NCI-H526 treated with DMSO at 0.1 percent for 48 hours (cell line): ENCODE measurements at regions not wholly inside any gene's neighbourhood (a gene's known extent, or its start where the extent isn't known, plus 50 kb on each side); places are given as distances from the start of the nearest gene placed in this dataset.
A peak's percentile ranks its signal among the peaks of the same experiment; 100 is the strongest.
"Not testable (repeated sequence)": the region's sequence is repeated elsewhere in the genome, so short reads cannot be mapped to it uniquely, and the experiment has no call there.

ENCODE experiments used
- DNase-seq: peaks from one replicate; lab custom pipeline; 2025; lab: John Stamatoyannopoulos, UW

DNA sequence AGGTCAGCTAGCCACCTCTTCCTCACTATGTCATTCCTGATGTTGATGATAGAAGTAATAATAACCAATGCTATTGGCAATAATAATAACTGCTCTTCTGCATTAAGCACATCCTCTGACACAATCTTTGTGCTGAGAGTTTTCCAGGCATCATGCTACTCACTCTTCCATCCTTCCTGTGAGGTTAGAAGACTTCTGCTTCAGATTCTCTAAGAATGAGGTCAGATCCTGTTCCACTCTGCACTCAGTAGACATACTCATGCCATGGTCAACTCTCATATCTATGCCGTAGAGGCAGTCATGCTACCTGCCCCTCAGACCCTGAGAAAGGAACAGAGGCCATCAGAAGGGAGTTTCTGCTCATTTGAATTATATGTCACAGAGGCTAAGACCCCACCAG lies 98.1 kb upstream of the TOP1 start:
- no peak for DNase-seq

DNA sequence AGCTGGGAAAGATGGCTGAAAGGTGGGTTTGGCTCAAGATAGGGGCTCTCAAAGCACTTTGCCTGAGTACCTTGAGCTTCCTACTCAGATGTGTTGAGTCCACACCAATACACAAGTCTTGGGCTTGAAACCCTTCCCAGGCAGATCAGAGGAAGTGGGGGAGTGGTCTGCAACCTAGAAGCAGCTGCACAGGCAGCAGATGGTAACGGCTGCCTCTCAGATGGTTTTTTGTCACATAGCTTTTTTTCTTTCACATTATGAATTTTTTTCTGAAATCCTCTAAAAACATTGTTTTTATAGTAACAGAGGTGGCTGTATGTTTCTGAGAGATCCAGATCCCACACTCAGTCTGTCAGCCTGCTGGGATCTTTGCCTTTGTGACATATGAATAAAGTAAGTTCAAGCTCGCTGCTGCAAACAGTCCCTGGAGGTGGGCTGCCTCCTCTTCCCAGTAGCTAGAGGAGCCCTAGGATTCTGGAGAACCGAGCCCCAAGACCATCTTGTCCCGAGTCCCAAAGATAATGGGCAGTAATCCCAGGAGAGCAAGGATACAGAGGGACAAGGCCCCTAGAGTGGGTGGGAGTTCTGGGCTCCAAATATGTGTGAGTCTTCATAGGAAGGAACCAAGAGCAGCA lies 97.1 kb upstream of the TOP1 start:
- no peak for DNase-seq

DNA sequence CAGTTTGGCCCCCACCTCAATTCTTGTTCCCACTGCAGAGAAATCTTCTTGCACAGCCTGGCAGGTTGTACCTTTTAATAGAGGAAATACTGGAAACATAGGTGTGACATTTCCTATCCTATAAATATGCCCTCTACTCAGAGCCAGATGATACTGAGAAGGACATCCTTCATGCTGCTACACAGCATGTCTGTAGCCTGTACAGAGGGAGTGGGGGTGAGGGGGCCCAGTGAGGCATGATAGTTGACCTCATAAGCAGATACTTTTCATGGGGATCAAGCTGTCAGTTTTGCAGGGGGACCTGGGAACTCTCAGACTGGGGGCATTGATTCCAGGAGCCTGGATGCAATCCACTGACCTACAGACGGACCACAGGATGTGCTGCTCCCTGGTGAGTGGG lies 96.2 kb upstream of the TOP1 start:
- DNase-seq, result no peak

DNA sequence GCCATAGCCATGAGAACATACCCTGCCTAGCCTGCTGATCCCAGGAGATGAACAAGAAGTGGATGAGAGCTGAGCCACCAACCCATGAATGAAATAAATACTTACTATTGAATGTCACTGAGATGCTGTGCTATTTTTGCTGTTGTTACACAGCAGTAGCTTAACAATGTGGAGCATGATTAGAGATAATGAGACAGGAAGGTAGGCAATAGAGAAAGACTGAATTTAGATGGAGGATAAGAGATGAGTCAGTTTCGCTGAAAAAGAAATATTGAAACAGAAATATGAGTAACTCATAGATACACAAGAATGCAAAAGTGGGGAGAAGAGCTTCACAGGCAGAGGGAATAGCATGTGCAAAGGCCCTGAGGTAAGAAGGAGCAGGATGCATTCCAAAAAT lies 94.9 kb upstream of the TOP1 start:
- DNase-seq, result no peak

DNA sequence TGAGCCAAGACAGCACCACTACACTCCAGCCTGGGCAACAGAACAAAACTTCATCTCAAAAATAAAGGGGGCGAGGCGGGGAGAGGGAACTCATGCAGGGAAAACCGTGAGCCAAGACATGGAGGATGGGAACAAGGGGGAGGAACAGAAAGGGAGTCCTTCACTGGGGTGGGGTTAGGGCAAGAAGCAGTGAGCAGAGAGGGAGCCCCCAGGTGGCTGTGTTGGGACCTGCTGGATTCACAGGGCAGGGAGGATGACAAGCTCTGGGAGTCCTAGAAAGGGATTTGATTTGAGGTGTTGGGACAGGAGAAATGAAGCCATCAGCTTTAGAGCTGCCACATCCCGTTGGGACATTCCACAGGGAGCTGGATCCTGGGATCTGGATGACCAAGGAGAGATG lies 90.6 kb upstream of the TOP1 start:
- DNase-seq, result no peak

DNA sequence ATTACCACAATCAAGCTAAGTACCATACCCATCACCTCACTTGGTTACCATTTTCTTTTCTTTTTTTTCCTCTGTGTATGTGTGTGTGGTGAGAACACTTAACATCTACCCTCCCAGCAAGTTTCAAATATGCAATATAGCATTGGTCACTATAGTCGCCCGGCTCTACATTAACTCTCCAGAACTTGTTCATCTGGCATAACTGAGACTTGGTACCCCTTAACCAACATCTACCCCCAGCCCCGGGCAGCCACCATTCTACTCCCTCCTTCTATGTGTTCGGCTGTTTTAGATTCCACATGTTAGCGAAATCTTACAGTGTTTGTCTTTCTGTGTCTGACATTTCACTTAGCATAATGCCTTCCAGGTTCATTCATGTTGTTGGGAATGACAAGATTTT lies 89.0 kb upstream of the TOP1 start:
- no peak for DNase-seq

DNA sequence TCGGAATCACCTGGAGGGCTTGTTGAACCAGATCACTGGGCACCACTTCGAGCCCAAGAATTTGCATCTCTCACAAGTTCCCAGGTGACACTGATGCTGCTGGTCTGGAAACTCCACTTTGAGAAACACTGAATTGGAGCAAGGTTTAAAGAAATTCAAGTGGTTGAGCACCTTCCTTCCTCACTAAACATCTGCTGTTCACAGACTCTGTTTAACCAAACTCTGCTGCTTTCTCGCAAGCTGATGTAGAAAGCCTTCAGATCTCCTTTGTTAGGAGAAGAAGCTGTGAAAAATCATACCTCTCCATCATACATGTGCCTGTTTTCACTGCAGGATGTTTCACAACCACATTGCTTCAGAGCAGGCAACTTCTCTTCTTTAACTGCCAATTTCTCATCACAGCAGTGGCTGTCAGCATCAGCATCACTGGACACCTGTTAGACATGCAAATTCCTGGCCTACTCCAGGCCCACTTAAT lies 87.5 kb upstream of the TOP1 start:
- peak; percentile 19 for DNase-seq

DNA sequence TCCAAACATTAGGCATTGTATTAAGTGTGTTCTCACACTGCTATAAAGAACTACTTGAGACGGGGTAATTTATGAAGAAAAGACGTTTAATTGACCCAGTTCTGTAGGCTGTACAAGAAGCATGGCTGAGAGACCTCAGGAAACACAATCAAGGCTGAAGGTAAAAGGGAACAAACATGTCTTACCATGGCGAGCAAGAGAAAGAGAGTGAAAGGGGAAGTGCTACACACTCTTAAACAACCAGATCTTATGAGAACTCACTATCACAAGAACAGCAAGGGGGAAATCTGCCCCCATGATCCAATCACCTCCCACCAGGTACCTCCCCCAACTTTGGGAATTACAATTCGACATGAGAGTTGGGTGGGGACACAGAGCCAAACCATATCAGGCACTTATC lies 86.6 kb upstream of the TOP1 start:
- DNase-seq, result no peak

DNA sequence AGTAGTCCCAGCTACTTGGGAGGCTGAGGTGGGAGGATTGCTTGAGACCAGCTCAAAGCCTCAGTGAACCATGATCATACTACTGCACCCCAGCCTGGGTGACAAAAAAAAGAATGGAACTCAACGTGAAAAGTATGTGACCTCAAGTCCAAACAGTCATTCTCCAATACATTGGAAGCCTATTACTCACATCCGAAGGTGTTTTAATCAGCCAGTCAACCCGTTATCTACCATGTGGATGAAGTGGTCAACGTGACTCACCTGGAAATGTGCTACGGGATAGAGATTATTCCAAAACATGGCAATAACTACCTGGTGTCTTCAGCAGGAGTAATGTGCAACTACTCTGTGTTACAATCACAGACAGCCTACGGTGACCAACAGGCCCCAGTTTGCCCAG lies 85.8 kb upstream of the TOP1 start:
- no peak for DNase-seq

DNA sequence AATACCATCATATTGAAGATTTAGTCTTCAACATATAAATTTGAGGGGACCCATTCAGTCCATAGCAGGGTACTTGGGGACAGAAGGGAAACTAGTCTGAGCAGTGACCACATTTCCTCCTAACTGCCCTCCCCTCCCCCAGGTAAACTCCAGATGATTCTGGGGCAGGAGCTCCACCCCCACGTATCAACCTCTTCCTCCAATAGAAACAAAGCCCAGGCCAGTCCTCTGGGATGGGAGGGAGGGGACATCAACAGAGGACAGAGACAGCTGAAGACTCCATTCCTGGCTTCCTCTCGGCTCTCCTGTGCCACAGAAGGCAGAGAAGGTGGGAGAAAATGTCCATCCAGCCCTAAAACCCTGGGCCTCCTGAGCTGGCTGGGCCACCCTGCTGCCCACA lies 85.0 kb upstream of the TOP1 start:
- no peak for DNase-seq

DNA sequence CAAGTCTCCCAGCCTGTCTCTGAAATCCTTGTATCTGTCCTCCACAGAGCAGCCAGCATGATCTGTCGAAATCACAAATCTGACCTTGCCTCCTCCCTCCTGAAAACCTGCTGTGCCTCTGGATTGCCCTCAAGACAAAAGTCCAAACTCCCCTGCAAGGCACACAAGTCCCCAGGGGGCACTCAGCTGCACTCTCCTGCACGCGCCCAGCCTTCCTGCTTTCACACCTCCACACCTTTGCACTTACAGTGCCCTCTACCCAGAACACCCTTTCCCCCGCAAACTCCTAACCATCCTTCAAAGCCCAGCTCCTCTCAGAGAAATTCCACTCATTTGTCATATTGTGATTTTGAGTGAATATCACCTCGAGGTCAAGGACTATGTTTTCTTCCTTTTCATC lies 83.4 kb upstream of the TOP1 start:
- no peak for DNase-seq

DNA sequence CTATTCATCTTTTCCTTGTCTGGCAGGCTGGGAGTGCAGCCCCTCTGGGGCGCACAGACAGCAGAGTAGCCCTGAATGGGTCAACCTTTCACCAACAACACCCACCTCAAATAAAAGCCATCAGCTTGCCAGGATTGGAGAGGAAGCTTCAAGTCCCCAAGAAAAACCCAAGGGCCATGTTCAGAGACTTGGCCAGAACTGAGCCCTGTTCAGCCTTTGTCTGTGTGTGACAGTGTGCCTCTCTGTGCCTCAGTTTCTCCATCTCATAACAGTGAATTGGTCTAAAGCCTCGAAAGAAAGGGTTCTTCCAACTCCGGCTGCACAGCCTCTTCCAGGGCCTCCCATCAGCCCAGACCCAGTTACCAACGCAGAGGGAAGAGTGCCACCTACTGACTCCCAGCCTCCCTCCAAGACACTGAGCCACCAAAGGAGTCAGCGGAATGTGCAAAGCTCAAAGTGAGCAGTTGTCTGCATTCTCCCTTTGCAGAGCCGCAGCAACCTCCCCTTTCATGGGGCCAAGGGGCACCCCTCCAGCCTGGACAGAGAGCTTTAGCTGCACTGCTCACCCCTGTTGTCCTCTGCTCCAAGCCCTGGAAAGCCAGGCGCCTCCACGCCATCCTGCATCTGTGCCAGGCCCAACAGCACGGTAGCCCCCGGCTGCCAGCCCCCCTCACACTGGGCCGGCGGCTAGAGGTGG lies 82.7 kb upstream of the TOP1 start:
- peak; percentile 39 for DNase-seq

DNA sequence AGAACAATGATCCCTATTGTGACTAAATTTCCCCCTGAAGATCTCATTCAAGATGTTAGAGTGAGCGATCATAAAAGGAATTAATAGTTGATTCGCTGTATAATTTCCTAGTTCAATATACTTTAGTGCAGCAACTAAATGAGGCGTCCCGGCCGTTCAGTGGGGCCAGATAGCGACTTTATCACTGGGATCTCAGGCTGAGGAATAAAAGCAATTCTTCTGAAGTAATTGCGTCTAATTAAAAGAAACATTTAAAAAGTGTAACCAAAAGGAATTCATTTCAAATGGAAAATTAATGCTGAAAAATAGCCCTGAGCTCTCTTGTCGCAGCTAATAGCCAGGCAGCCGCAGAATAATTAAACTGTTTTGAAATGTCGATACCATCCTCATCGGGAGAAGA lies 82.2 kb upstream of the TOP1 start:
- DNase-seq, result no peak

DNA sequence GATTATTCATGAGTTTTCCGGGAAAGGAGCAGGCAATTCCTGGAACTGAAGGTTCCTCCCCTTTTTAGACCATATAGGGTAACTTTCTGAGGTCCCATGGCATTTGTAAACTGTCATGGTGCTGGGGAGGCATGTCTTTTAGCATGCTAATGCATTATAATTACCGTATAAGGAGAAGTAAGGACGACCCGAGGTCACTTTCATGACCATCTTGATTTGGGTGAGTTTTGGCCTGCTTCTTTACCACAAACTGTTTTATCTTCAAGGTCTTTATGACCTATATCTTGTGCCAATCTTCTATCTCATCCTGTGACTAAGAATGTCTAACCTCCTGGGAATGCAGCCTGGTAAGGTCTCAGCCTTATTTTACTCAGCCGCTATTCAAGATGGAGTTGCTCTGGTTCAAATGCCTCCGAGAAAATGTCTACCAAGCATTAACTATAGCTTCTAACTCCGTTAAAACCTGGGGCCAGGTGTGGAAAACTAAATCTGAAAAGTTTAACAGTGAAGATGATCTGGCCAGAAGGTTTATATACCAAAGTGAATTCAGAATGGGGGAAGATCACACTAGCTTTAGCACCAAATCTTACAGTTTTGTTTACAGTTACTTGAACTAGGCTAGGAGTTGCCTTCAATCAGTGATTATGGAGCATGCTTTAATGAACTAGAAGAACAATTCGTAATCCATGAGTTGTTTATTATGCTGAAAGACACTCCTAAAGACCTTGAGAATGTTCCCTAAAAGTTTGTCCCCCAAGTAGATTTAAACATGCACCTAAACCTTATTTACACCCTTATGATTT lies 80.0 kb upstream of the TOP1 start:
- DNase-seq, result no peak

DNA sequence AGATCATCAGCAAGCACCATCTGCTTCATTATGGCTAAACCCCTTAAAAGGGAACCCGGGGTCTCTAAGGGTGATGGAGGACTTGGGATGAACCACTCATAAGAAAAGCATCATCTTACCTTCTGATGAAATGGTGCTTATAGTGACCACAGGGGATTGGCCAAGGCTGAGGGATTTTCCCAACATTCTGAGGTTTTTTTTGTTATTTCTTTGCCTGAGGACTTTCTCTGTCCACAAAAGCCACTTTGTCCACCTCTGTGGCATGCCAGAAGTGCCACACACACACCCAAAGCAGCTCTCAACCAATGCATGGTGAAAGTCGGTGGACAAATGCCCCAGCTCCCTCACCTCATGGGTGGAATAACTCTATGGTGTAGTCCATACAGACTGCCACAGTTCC lies 79.3 kb upstream of the TOP1 start:
- no peak for DNase-seq

DNA sequence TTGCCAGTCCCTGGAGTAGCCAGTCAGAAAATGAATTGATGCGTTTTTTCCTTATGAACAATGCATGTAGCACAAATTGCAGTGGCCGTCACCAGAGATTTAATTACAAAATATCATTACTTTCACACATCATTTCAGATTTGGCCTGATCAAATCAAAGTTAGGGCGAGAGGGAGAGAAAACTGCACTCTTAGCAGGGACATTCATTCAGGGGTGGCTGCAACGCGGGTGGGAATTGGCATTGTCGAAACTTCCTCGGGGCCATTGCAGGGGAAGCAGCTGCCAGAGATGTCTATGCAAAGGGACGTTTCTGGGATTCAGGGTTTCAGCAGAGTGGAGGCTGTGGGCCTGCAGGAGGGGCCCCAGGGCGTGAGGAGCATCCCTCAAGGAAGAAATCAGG lies 76.5 kb upstream of the TOP1 start:
- DNase-seq, result no peak

DNA sequence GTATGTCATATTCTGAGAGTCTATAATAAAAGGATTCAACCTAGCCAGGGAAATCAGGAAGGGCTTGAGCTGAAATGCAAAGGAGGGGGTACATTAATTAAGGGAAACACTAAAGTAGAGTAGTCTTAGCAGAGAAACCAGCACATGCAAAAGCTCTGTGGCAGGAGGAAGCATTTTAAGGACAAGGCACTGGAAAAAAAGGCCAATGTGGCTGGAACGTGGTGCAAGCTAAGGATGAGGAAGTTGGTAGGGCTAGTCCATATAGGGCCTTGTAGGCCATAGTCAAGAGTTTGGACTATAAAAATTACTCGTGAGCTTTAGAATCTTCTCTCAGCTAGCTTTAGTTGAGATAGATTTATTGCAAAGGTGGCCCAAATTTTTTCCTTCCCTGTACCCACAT lies 75.2 kb upstream of the TOP1 start:
- DNase-seq, result no peak

DNA sequence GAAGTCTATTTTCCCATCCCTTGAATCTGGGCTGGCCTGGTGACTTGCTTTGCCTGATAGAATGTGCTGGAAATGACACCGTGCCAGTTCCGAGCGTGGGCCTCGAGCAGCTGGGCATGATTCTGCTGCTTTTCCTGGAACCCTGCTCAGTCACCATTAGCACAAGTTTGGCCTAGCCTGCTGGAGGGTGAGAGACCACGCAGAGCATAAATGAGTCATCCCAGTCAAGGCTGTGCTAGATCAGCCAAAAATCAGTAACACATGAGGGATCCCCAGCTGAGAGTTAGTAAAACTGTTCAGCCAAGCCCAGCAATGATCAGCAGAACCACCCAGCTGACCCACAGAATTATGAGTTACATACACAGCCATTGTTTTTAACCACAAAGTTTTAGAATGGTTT lies 74.8 kb upstream of the TOP1 start:
- no peak for DNase-seq

DNA sequence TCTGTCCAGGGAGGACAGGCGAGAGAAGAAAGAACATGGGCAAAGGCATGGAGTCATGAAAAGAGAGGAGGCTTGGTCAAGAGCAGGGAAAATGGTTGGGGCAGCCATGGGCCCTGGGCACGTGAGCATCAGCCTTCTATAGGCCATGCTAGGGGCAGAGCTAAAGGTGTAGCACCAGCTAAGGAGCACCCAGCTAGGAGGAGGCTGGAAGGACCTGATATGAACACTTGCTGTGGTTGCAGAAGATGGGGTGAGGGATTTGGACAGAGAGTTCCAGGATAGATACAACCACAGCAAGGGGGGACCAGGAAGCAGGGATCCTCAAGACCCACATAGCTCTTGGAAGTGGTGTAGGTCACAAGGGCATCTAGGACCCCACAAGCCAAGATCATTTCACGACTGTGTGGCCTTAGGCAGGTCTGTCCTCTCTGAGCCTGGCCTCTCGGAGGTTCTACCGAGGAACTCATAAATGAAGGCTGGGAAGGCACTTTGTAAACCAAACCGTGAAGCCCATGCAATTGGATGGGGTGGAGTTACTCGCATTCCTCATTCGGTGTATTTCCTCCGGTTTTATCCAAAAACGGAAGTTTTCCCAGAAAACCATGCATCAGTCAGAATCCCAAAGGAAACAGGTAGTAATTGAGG lies 74.0 kb upstream of the TOP1 start:
- DNase-seq, result no peak

DNA sequence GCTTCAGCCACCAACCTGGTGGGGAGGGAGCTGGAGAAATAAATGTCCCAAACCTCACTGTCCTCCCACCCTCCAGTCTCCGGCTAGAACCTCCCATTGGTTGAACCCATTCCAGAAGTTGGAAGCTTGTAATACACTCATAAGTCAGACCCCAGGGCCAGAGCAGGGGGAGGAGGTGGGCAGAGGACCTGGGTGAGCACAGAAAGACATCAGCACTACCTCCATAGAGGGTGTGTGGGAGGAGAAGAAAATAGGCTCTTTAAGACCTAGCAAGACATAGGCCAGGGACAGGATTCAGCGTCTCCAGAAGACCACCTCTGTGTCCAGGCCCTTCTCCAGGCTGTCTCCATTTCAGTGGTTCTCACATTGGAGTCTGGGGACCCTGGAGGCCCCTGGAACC lies 73.3 kb upstream of the TOP1 start:
- DNase-seq, result no peak

DNA sequence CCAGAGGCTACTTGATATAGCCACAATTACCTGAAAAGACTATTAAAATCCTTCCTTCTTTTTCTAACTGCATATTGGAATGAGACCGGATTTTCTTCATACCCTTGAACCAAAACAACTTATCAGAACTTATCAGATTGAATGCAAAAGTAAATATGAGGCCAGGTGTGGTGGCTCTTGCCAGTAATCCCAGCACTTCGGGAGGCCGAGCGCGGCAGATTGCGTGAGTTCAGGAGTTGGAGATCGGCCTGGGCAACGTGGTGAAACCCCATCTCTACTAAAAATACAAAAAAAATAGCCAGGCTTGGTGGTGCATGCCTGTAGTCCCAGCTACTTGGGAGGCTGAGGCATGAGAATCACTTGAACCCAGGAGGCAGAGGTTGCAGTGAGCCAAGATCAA lies 72.8 kb upstream of the TOP1 start:
- DNase-seq, result not testable (repeated sequence)

DNA sequence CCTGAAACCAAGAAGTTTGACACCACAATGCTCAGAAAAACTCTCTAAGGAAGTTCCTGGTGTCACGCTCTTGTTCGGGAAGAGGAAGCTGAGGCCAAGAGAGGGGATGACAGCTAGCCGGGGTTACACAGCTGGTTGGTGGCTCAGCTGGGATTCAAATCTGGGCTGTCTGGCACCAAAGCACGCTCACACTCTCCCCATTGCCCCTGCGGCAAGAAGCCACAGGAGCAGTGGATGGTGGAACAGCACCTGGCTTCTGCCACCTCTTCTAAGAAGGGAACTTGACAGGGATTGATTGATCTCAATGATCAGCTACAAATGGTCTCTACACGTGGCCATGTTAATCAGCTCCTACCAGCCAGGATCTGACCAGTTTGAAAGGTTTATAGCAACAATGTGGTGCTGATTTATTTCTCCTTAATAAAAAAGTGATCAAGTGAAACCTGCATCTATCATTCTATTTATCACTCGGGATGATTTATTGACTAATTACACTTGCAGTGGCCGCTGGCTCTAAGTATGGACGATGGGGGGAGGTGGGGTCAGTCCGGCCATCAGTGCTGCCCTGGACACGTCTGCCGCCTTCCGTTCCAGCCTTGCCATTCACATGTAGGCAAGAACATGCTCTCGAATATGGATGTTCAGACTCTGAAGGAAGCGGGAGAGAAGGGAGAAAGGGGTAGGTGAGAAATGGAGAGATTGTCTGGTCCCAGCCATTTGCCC lies 71.9 kb upstream of the TOP1 start:
- DNase-seq, result no peak
